GM19023 (cell line): ENCODE measurements at regions not wholly inside any gene's neighbourhood (a gene's known extent, or its start where the extent isn't known, plus 50 kb on each side); places are given as distances from the start of the nearest gene placed in this dataset.
"Not testable (repeated sequence)": the region's sequence is repeated elsewhere in the genome, so short reads cannot be mapped to it uniquely, and the experiment has no call there.

Experiments
- ATAC-seq: cut with Tn5 transposase; IDR thresholded peaks from one replicate; pipeline ENCODE4 v1.9.1; 2021; ENCODE audit warnings: mild to moderate bottlenecking, moderate library complexity; ENCODE audit not compliant: unreplicated experiment

GRCh38 chr7:125065546-125065945 lies 135.9 kb upstream of the POT1 start:
- ATAC-seq: no peak

GRCh38 chr7:125065001-125065400 lies 135.4 kb upstream of the POT1 start:
- no peak for ATAC-seq

- ATAC-seq: peak; percentile 88
Measured at GRCh38 chr7:125061776-125062397, 132.3 kb upstream of the POT1 start.

GRCh38 chr7:125061083-125061745 lies 131.6 kb upstream of the POT1 start:
- ATAC-seq: not testable (repeated sequence)

GRCh38 chr7:125059861-125060456 lies 130.3 kb upstream of the POT1 start:
- no peak for ATAC-seq

- no peak for ATAC-seq
Measured at GRCh38 chr7:125057963-125058362, 128.3 kb upstream of the POT1 start.

- no peak for ATAC-seq
Measured at GRCh38 chr7:125055376-125055775, 125.8 kb upstream of the POT1 start.

GRCh38 chr7:125046767-125047166 lies 117.1 kb upstream of the POT1 start:
- ATAC-seq: no peak

- ATAC-seq: no peak
Measured at GRCh38 chr7:125033506-125033905, 103.9 kb upstream of the POT1 start.

- no peak for ATAC-seq
Measured at GRCh38 chr7:125032943-125033342, 103.3 kb upstream of the POT1 start.

- no peak for ATAC-seq
Measured at GRCh38 chr7:125030756-125031387, 101.2 kb upstream of the POT1 start.

- no peak for ATAC-seq
Measured at GRCh38 chr7:125025620-125026019, 96.0 kb upstream of the POT1 start.

- no peak for ATAC-seq
Measured at GRCh38 chr7:125020801-125021200, 91.2 kb upstream of the POT1 start.

- no peak for ATAC-seq
Measured at GRCh38 chr7:125010540-125010939, 80.9 kb upstream of the POT1 start.

GRCh38 chr7:124996778-124997177 lies 67.2 kb upstream of the POT1 start:
- no peak for ATAC-seq

- no peak for ATAC-seq
Measured at GRCh38 chr7:124992851-124993562, 63.4 kb upstream of the POT1 start.

GRCh38 chr7:124989911-124990310 lies 60.3 kb upstream of the POT1 start:
- ATAC-seq: no peak
